ENCODE measurements at regions not wholly inside any gene's neighbourhood (a gene's known extent, or its start where the extent isn't known, plus 50 kb on each side); places are given as distances from the start of the nearest gene placed in this dataset.

GRCh38 chr6:30818391-30818841 lies 65.9 kb upstream of the DDR1 start:
- TF ChIP-seq POLR2AphosphoS5 (IDR thresholded peaks at IDR 0.05; ENCODE audit: low read depth, low read length), result no peak
- TF ChIP-seq TAF1 (IDR thresholded peaks at IDR 0.05; ENCODE audit: low read depth, low read length), result no peak
